ENCODE measurements at regions not wholly inside any gene's neighbourhood (a gene's known extent, or its start where the extent isn't known, plus 50 kb on each side); places are given as distances from the start of the nearest gene placed in this dataset.

- Histone ChIP-seq H3K4me2 (ENCODE audit: control insufficient read depth, insufficient read depth) (no peak overlapping the region), H4K20me1 (ENCODE audit: control insufficient read depth, insufficient read depth) (no peaks in the 10 kb centered on the region), H3K9me3 (replicated peaks; ENCODE audit: control insufficient read depth, insufficient read depth, low read length) (no peaks in the 10 kb centered on the region), H3K27ac (ENCODE audit: control insufficient read depth, insufficient read depth) (no peak overlapping the region), H3K4me3 (no peak overlapping the region), H3K4me1 (ENCODE audit: control insufficient read depth, insufficient read depth, low read length) (no peaks in the 10 kb centered on the region), H3K27me3 (replicated peaks in 1 of 2; ENCODE audit: control insufficient read depth in 2 of 2, insufficient read depth in 2 of 2, low read length in 1 of 2) (no peaks in the 10 kb centered on the region), H3K9ac (ENCODE audit: control insufficient read depth, insufficient read depth, low read length) (no peak overlapping the region), H3K79me2 (ENCODE audit: control insufficient read depth, insufficient read depth, low read length) (no peaks in the 10 kb centered on the region), H3K36me3 (ENCODE audit: control insufficient read depth in 2 of 2, insufficient read depth in 2 of 2, low read length in 1 of 2) (no peaks in the 10 kb centered on the region), H2AFZ (ENCODE audit: control insufficient read depth, low read depth, low read length) (no peak overlapping the region)
- in situ Hi-C loops (cut with MboI) (no loop called here), intact Hi-C loops (cut with micrococcal nuclease; ENCODE audit: unreplicated experiment) (no loop called here)
- CTCF ChIA-PET: interaction anchor here (0.7 kb wide), 1 partner anchor 14 kb away, joined by 3 read pairs; no protein-coding TSS in a partner anchor
- 0% methylated on average over 2 of the region's 2 CpGs for WGBS (ENCODE audit: insufficient coverage, insufficient replicate concordance, low lambda C conversion rate, missing lambda C conversion rate)
- BruUV-seq (replicated peaks): no TSS peak
- SMC1A ChIA-PET (ENCODE audit: uncharacterized antibody, unreplicated experiment): interaction anchor here (1.2 kb wide), 1 partner anchor 82 kb away, joined by 4 read pairs; no protein-coding TSS in a partner anchor
- no peak for TF ChIP-seq TAF1 (IDR thresholded peaks at IDR 0.05; ENCODE audit: borderline replicate concordance, low read depth, low read length)
- peak; percentile 39; the same call in 1 of the 2 replicates for TF ChIP-seq RELB (IDR thresholded peaks at IDR 0.05; ENCODE audit: low read depth)
- TF ChIP-seq NR2C1 (IDR thresholded peaks at IDR 0.05): no peak
- peak; percentile 65 for TF ChIP-seq NR2F1 (conservative IDR thresholded peaks at IDR 0.05)
- POLR2A ChIA-PET: no interaction called here
- ATAC-seq: peak; percentile 81
- no peak for DNase-seq (ENCODE audit: low read depth, low spot score)
- FAIRE-seq: no peak
- RAD21 ChIA-PET (ENCODE audit: unreplicated experiment): interaction anchor here (1.1 kb wide), 1 partner anchor 209 kb away, joined by 4 read pairs; no protein-coding TSS in a partner anchor
These were observed 229.6 kb upstream of the AGA start for GRCh38 chr4:177671845-177672244.

- Histone ChIP-seq H3K27me3 (replicated peaks in 1 of 2; ENCODE audit: control insufficient read depth in 2 of 2, insufficient read depth in 2 of 2, low read length in 1 of 2) (no peaks in the 10 kb centered on the region), H3K79me2 (ENCODE audit: control insufficient read depth, insufficient read depth, low read length) (no peaks in the 10 kb centered on the region), H3K4me3 (no peak overlapping the region), H3K4me1 (ENCODE audit: control insufficient read depth, insufficient read depth, low read length) (no peaks in the 10 kb centered on the region), H4K20me1 (ENCODE audit: control insufficient read depth, insufficient read depth) (no peaks in the 10 kb centered on the region), H3K27ac (ENCODE audit: control insufficient read depth, insufficient read depth) (no peak overlapping the region), H3K9ac (ENCODE audit: control insufficient read depth, insufficient read depth, low read length) (no peak overlapping the region), H3K9me3 (replicated peaks; ENCODE audit: control insufficient read depth, insufficient read depth, low read length) (no peaks in the 10 kb centered on the region), H2AFZ (ENCODE audit: control insufficient read depth, low read depth, low read length) (no peak overlapping the region), H3K4me2 (ENCODE audit: control insufficient read depth, insufficient read depth) (no peak overlapping the region), H3K36me3 (ENCODE audit: control insufficient read depth in 2 of 2, insufficient read depth in 2 of 2, low read length in 1 of 2) (no peaks in the 10 kb centered on the region)
- WGBS (ENCODE audit: insufficient coverage, insufficient replicate concordance, low lambda C conversion rate, missing lambda C conversion rate): 20% methylated on average over 3 of the region's 3 CpGs
- intact Hi-C loops (cut with micrococcal nuclease; ENCODE audit: unreplicated experiment): no loop called here
- ChIA-PET RAD21 (ENCODE audit: unreplicated experiment) (no interaction called here), SMC1A (ENCODE audit: uncharacterized antibody, unreplicated experiment) (no interaction called here), CTCF (no interaction called here), POLR2A (interaction anchor here (0.6 kb wide), 1 partner anchor 80 kb away, joined by 7 read pairs; no protein-coding TSS in a partner anchor)
- in situ Hi-C loops (cut with MboI): no loop called here
- FAIRE-seq (no peak), DNase-seq (ENCODE audit: low read depth, low spot score) (no peak), ATAC-seq (no peak)
- no TSS peak for BruUV-seq (replicated peaks)
- TF ChIP-seq RCOR1 (conservative IDR thresholded peaks at IDR 0.05; ENCODE audit: low read depth, low read length) (no peak), CEBPB (IDR thresholded peaks at IDR 0.05; ENCODE audit: borderline replicate concordance in 1 of 2, low read depth in 2 of 2, low read length in 2 of 2) (no peak), NFXL1 (IDR thresholded peaks at IDR 0.05; ENCODE audit: borderline replicate concordance) (no peak), FOXM1 (IDR thresholded peaks at IDR 0.05; ENCODE audit: low read depth, low read length) (no peak), ZBTB33 (IDR thresholded peaks at IDR 0.05) (no peak), NR2C1 (IDR thresholded peaks at IDR 0.05) (no peak), NFYB (IDR thresholded peaks at IDR 0.05; ENCODE audit: insufficient read depth, low read depth, low read length) (no peak), ATF7 (IDR thresholded peaks at IDR 0.05; ENCODE audit: low read depth) (no peak), SMC3 (IDR thresholded peaks at IDR 0.05; ENCODE audit: borderline replicate concordance, low read length) (no peak), RB1 (IDR thresholded peaks at IDR 0.05; ENCODE audit: borderline replicate concordance) (no peak), EED (IDR thresholded peaks at IDR 0.05; ENCODE audit: low read depth) (no peak)
These were observed 231.8 kb upstream of the AGA start for GRCh38 chr4:177673985-177674489.

Data from GM12878 (cell line).